ENCODE measurements at regions not wholly inside any gene's neighbourhood (a gene's known extent, or its start where the extent isn't known, plus 50 kb on each side); places are given as distances from the start of the nearest gene placed in this dataset.

- TF ChIP-seq SNAPC5 (CRISPR knock-in tag; IDR thresholded peaks at IDR 0.05; ENCODE audit: borderline replicate concordance) (no peak), ZNF318 (CRISPR knock-in tag; IDR thresholded peaks at IDR 0.05) (no peak)
Observed at GRCh38 chr7:110257673-110258072, 833.3 kb upstream of the LRRN3 start.
